HEK293 (cell line): ENCODE measurements at regions not wholly inside any gene's neighbourhood (a gene's known extent, or its start where the extent isn't known, plus 50 kb on each side); places are given as distances from the start of the nearest gene placed in this dataset.

Experiments used
- GLIS2 ChIP-seq: fragments of 450-650 bp; formaldehyde crosslinking; IDR thresholded peaks from 2 replicates; pipeline ENCODE4 v1.5.1; 2016; ENCODE audit warnings: missing biosample characterization, missing genetic modification characterization
- REPIN1 ChIP-seq: fragments of 450-650 bp; formaldehyde crosslinking; IDR thresholded peaks from 2 replicates; pipeline ENCODE4 v1.5.1; 2017; ENCODE audit warnings: missing biosample characterization, missing genetic modification characterization, low read depth
- ZNF24 ChIP-seq: fragments of 450-650 bp; formaldehyde crosslinking; IDR thresholded peaks from 2 replicates; pipeline ENCODE4 v1.5.1; 2016; ENCODE audit warnings: missing biosample characterization, missing genetic modification characterization
- ZNF416 ChIP-seq: fragments of 450-650 bp; formaldehyde crosslinking; IDR thresholded peaks from 2 replicates; pipeline ENCODE4 v1.5.1; 2016; ENCODE audit warnings: missing biosample characterization, missing genetic modification characterization
- TF ChIP-seq, protein P1 (sequence below): fragments of 450-650 bp; formaldehyde crosslinking; IDR thresholded peaks from 2 replicates; pipeline ENCODE4 v1.5.1; 2016; ENCODE audit warnings: missing biosample characterization, missing genetic modification characterization

DNA sequence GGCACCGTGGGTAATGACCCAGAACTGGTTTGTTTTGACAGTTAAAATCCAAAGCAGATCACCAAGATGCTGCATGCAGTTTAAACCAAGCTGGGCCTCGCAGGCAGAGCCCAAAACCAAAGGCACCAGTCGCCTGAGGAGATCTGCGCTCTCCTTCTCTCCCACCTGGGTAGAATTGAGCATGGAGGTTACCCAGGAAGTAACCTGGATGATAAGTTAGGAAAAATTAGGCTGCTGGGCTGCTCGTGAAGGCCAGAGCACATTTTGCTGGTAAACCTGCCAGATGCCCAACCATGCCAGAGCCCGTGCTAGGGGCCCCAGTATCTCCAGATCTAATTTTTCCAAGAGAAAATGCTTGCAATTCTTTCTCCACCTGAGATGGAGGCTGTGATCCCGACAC, 388.3 kb upstream of the MGMT start:
- TF ChIP-seq, protein P1, sequence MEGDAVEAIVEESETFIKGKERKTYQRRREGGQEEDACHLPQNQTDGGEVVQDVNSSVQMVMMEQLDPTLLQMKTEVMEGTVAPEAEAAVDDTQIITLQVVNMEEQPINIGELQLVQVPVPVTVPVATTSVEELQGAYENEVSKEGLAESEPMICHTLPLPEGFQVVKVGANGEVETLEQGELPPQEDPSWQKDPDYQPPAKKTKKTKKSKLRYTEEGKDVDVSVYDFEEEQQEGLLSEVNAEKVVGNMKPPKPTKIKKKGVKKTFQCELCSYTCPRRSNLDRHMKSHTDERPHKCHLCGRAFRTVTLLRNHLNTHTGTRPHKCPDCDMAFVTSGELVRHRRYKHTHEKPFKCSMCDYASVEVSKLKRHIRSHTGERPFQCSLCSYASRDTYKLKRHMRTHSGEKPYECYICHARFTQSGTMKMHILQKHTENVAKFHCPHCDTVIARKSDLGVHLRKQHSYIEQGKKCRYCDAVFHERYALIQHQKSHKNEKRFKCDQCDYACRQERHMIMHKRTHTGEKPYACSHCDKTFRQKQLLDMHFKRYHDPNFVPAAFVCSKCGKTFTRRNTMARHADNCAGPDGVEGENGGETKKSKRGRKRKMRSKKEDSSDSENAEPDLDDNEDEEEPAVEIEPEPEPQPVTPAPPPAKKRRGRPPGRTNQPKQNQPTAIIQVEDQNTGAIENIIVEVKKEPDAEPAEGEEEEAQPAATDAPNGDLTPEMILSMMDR (tag by site-specific recombination), result no peak
- TF ChIP-seq GLIS2 (tag by site-specific recombination) (no peak), ZNF416 (tag by site-specific recombination) (no peak), ZNF24 (tag by site-specific recombination) (no peak), REPIN1 (no peak)
